ENCODE measurements at regions not wholly inside any gene's neighbourhood (a gene's known extent, or its start where the extent isn't known, plus 50 kb on each side); places are given as distances from the start of the nearest gene placed in this dataset.
"Not testable (repeated sequence)": the region's sequence is repeated elsewhere in the genome, so short reads cannot be mapped to it uniquely, and the experiment has no call there.

GRCh38 chr7:53413021-53413420, 377.6 kb downstream of the POM121L12 start:
- DNase-seq: no peak

DNA sequence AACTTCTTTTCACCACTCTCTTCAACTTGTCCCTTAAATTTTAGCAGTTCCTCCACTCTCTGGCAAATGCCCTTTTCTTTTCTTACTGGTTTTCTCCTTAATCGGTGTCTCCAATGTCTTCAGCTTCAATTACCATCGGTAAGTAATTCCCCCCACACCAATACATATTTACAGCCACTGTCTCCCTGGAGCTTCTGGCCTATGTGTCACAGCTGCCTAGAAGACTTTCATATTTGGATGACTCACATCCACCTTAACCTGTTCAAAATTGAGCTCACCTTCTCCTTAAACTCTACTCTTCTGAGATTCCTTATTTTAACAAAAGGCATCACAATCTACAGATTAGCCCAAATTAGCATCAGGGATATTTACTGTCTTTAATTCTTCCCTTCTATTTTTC, 380.4 kb downstream of the POM121L12 start:
- no peak for DNase-seq

- no peak for DNase-seq
Measured at GRCh38 chr7:53418834-53419482, 383.5 kb downstream of the POM121L12 start.

DNA sequence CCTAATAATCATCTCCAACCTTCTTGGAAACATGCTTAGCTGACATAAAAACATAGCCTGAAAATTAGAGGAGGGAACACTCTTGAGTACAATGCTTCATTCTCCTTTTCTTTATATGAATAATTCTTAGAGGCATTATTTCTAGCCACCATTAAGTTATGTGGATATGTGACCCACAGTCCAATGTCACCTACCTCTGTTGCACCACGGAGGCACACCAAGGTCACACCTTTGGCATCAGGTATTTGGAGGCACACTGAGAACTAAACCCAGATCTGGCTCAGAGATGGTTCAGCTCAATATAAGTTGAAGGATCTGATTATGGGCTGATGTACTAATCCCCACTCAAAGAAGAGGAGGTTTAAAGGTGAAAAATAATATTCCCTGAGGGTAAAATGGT, 385.1 kb downstream of the POM121L12 start:
- no peak for DNase-seq

DNA sequence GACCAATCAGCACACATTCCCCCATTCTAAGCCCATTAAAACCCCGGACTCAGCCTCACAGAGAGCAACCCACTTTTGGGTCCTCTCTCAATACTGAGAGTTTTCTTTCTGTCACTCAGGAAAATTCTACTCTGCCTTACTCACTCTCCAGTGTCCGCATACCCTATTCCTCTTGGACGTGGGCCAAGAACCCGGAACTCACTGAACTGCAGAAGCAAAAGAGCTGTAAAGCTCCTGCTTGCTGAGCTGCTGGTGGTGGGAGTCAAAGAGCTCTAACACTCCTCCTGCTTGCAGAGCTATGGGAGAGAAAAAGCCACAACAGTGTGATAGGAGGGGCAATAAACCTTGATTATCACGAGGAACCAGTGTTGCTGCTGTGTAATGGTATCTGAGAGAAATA, 386.9 kb downstream of the POM121L12 start:
- no peak for DNase-seq

DNA sequence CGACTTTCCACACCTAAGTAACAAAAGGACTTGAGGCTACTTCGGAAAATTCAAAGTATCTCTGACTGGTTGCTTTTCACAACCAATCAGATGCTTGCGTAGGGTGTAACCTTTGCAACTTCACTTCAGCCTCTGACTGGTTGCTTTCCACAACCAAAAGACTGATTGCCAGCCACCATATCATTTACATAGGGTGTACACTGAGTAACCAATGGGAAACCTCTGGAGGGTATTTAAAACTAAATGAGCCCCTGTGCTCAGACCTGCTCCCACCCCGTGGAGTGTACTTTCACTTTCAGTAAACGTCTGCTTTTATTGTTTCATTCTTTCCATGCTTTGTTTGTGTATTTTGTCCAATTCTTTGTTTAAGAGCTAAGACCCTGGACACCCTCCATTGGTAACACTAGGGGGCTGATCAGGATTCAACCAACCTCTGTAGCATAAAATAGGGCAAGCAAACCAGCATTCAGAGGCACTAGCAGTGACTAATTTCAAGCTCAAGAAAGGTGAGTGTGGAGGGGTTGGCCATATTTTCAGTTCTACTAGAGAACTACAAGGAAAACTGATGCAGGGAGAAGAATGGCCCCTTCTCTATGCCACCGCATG, 390.8 kb downstream of the POM121L12 start:
- DNase-seq: no peak

- no peak for DNase-seq
Measured at GRCh38 chr7:53428045-53428444, 392.6 kb downstream of the POM121L12 start.

- no peak for DNase-seq
Measured at GRCh38 chr7:53431901-53432300, 396.5 kb downstream of the POM121L12 start.

GRCh38 chr7:53437336-53437735, 401.9 kb downstream of the POM121L12 start:
- DNase-seq: no peak

DNA sequence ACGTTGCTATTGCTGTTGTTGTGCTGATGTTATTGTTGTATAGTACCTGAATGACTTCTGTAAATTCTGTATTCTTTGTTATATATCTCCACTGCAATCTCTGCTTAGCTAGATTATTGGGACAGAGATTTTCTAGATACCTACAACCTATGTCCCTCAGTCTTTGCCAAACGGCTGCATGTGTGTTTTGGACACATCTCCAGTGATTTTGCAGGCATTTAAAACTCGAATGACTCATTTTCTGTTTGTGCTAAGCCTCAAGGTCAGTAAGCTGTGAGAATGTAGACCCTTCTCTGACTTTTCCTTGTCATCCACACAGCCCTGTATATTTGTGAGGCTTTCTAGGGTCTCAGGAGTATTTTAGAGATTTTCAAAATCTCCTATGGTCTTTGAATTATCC, 410.7 kb downstream of the POM121L12 start:
- no peak for DNase-seq

DNA sequence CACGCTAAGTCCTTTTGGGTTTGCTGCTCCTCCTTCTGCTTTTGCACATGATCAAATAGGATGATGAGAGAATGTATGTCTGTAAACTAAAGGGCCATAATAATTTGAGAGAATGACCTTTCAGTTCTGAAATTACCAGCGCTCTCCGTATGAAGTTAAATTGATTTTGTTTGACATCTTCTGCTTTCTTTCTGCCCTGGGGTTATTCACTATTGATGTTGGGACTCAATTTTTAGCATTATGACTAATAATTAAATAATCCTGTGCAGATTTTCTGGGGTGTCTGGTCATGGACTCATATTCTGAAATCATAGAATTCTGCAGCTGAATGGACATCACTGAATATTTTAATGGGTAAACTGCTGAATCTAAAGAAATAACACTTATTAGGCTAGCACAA, 423.2 kb downstream of the POM121L12 start:
- no peak for DNase-seq

DNA sequence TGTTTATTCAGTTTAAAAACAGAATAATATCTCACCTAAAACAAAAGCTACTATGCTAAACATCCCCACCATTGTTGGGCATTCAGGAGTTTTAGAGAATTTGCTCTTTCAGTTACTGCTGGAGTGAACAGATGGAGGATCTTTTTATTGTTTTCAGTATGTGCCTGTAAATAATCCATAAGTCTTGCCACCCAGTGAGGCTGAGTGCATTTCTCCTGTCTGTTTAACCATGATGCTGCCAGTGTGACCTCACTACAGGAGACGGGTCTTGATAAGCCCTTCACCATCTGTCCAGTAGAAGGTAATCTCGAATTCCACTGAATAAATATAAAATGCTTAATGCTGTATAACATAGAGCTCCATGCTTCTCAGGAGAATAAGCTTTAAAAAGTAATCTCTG, 430.9 kb downstream of the POM121L12 start:
- DNase-seq: no peak

GRCh38 chr7:53470336-53470970, 435.0 kb downstream of the POM121L12 start:
- DNase-seq: no peak

GRCh38 chr7:53473371-53473770, 437.9 kb downstream of the POM121L12 start:
- DNase-seq: no peak

GRCh38 chr7:53475776-53476175, 440.3 kb downstream of the POM121L12 start:
- DNase-seq: no peak

- no peak for DNase-seq
Measured at GRCh38 chr7:53476566-53476965, 441.1 kb downstream of the POM121L12 start.

GRCh38 chr7:53485354-53485753, 449.9 kb downstream of the POM121L12 start:
- no peak for DNase-seq

GRCh38 chr7:53491051-53491450, 455.6 kb downstream of the POM121L12 start:
- DNase-seq: no peak

DNA sequence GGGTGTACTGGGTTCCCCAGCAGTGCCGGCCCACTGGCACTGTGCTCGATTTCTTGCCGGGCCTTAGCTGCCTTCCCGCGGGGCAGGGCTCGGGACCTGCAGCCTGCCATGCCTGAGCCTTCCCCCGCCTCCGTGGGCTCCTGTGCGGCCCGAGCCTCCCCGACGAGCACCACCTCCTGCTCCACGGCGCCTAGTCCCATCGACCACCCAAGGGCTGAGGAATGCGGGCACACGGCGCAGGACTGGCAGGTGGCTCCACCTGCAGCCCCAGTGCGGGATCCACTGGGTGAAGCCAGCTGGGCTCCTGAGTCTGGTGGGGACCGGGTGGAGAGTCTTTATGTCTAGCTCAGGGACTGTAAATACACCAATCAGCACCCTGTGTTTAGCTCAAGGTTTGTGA, 459.7 kb downstream of the POM121L12 start:
- DNase-seq: not testable (repeated sequence)

DNA sequence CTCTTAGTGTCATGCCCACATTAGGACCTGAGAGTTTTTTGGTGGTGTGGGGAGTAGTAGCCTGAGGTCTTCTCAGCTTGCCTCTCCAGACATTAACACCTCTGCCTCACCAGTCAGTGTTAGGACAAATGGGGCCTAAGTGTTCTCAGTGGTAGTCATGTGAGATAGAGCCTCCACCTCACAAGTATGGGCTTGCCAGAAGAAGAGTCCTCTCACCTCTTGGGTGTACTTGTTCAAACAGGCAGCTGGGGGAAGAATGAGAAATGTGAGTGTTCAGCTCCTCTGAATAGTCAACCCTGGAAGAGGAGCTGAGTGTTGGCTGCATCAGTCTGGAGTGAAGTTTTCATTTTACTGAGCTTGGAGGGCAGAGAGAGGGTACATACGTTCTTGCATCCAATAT, 464.6 kb downstream of the POM121L12 start:
- DNase-seq: no peak

DNA sequence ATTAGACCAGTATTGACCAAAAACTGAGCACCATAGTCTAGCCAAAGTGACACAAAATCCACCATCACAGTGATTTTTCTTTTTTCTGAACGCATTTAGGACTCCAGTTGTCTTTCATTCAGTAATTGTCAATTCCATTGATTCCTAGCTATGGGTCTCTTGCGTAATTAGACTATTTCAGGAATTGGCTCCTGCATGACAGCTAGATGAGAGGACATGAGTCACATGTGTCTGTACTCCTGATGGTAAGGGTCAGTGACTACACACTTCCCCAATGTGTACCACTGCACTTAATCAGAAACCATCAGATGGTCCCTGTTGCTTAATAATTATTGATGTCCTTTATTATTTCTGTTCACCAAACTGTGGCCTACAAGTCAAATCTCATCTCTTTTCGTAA, 469.5 kb downstream of the POM121L12 start:
- no peak for DNase-seq

DNA sequence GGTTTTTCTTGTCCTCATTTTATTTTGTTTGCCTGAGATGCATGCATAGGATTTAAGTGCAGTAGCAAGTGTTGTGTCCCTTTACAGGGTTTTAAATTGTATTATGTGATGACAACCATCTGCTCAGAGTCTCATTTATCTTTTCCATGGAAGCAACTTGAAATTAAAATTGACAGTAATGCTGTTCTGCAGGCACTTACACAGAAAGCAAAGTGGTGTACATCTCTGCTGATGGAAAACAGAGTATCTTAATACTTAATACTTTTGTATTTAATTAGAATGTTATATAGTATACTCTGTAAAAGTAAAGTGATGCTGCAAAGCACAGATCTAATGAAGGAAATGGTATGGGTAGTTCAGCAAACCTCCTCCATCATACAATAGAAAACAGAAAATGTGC, 482.9 kb downstream of the POM121L12 start:
- DNase-seq: no peak

GRCh38 chr7:53520841-53521240, 485.4 kb downstream of the POM121L12 start:
- no peak for DNase-seq

- DNase-seq: no peak
Measured at GRCh38 chr7:53521638-53522184, 486.3 kb downstream of the POM121L12 start.

Data from NCI-H446 treated with DMSO at 0.1 percent for 48 hours (cell line).